Mucosa of rectum (tissue), 2 donors: ENCODE measurements at regions not wholly inside any gene's neighbourhood (a gene's known extent, or its start where the extent isn't known, plus 50 kb on each side); places are given as distances from the start of the nearest gene placed in this dataset.

Experiments used
- H3K27ac ChIP-seq, 2 donors: one replicate each; pipeline ENCODE4 v1.7.0; 2013; ENCODE audit warnings: inconsistent platforms in 2 of 2, low read depth in 2 of 2, low read length in 2 of 2
- H3K27me3 ChIP-seq, 2 donors: one replicate each; pipeline ENCODE4 v1.7.0; 2013; ENCODE audit warnings: low read length in 2 of 2; ENCODE audit not compliant: control insufficient read depth in 2 of 2, insufficient read depth in 2 of 2
- H3K36me3 ChIP-seq, 2 donors: one replicate each; pipeline ENCODE4 v1.7.0; 2013; ENCODE audit warnings: low read length in 2 of 2; ENCODE audit not compliant: control insufficient read depth in 2 of 2, insufficient read depth in 2 of 2
- H3K4me1 ChIP-seq, 2 donors: one replicate each; pipeline ENCODE4 v1.7.0; 2013; ENCODE audit warnings: low read length in 2 of 2, mild to moderate bottlenecking in 1 of 2; ENCODE audit not compliant: control insufficient read depth in 2 of 2, insufficient read depth in 2 of 2
- H3K4me3 ChIP-seq, 2 donors: one replicate each; pipeline ENCODE4 v1.7.0; 2013; ENCODE audit warnings: low read length in 2 of 2
- H3K9ac ChIP-seq, 2 donors: one replicate each; pipeline ENCODE4 v1.7.0; 2013; ENCODE audit warnings: low read length in 2 of 2, low read depth in 1 of 2, mild to moderate bottlenecking in 1 of 2
- H3K9me3 ChIP-seq, 2 donors: one replicate each; pipeline ENCODE4 v1.7.0; 2013; ENCODE audit warnings: low read length in 2 of 2; ENCODE audit not compliant: control insufficient read depth in 2 of 2
- donor health status: healthy.
- donor health status: Normal muscosa, but diverticular disease.

DNA sequence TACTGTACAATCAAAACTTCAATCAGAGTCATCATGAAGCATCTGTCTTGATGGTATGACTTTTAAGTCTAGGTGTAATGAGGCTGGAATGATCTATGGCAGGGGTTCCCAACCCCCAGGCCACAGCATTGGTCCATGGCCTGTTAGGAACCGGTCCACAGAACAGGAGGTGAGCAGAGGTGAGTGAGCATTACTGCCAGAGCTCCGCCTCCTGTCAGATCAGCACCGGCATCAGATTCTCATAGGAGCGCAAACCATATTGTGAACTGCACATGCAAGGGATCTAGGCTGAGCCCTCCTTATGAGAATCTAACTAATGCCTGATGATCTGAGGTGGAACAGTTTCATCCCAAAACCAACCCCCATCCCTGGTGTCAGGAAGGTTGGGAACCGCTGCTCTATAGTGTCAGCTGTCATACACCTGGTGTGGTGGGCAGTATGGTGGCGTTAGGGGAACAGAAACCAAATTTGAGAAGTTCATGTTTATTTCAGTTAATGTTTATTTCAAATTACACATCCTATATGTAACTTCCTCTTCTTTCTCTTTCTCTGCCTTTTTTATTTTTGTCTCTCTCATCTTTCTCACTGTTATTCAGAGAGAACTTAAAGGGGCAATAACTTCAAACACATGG lies 432.6 kb downstream of the TNS3 start:
- Histone ChIP-seq H3K36me3 (no peaks in the 10 kb centered on the region), H3K9me3 (no peaks in the 10 kb centered on the region), H3K9ac (no peak overlapping the region), H3K27me3 (peaks cover 0 to 2% of the 10 kb centered on the region in 2 donors), H3K4me3 (no peak overlapping the region), H3K27ac (no peak overlapping the region), H3K4me1 (no peaks in the 10 kb centered on the region)

DNA sequence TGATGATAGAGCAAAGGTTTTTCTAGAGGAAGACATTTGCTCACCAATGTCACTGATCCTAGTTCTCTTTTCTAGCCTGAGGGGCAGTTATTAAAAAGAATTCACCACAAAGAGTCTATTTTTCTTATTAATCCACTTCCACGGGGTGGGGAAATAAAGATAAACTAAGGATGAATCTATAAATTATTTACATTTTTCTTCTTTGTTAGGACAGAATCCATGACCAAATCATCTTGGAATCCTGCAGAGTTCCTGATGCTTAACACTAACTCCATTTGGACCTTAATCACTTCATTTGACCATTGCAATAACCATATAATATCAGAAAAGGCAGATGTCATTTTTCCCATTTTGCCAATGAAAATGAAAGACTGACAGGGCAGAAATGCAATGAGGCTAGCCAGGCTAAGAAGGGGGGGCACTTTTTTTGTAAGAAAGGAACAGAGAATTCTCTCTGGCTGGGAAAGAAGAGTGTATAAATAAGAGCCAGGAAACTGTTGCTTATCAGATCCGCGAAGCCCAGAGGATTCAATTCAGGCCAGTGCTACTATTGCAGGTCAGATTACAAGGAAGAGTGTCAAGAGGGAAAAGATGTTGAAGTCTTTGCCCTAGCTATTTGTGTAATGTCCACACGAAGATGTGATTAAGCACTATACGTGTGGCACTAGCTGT lies 433.2 kb downstream of the TNS3 start:
- Histone ChIP-seq H3K9ac (no peak overlapping the region), H3K4me3 (no peak overlapping the region), H3K9me3 (no peaks in the 10 kb centered on the region), H3K27me3 (peaks cover 0 to 2% of the 10 kb centered on the region in 2 donors), H3K4me1 (no peaks in the 10 kb centered on the region), H3K36me3 (no peaks in the 10 kb centered on the region), H3K27ac (no peak overlapping the region)

DNA sequence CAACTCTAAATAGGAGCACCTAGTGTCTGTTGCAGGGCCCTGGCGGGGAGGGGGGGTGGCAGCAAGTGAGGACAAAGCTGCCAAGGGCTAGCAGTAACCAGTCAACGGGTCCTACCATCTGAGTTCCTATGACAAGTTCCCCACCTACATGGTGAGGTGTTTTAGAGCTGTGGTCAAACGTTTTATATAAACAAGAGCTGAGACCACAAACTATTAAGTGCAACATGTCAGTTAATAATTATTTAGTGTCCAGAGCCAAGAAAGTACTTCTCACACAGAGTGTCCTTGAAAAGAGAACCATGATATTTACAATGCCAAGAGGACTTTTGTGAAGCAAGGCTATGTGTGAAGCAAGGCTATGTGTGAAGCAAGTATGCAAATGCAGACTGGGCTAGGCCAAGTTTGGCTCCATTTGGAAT lies 434.7 kb downstream of the TNS3 start:
- Histone ChIP-seq H3K4me3 (no peak overlapping the region), H3K4me1 (no peaks in the 10 kb centered on the region), H3K27me3 (peaks cover 0 to 2% of the 10 kb centered on the region in 2 donors), H3K9me3 (no peaks in the 10 kb centered on the region), H3K9ac (no peak overlapping the region), H3K27ac (no peak overlapping the region), H3K36me3 (no peaks in the 10 kb centered on the region)

DNA sequence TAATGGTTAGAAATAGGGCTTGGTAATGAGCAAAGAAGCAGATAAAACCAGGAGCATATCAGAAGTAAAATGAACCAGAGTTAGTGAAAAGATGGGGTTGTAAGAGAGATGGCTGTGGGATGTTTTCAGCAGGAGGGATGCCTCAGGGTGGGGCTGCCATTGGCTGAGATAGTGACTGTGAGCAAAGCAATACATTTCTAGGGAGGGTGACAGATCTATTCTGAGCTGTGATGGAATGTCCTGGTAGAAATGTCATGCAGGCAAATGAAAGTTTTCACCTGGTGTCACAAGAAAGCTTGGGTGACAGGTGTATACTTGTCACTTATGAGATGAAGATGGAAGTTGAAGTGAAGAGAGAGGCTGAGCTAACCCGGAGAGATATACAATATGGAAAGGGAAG lies 435.9 kb downstream of the TNS3 start:
- H3K9me3 ChIP-seq, result no peaks in the 10 kb centered on the region
- H3K4me1 ChIP-seq, result no peaks in the 10 kb centered on the region
- H3K27ac ChIP-seq, result no peak overlapping the region
- H3K9ac ChIP-seq, result no peak overlapping the region
- H3K27me3 ChIP-seq, result peaks cover 0 to 2% of the 10 kb centered on the region in 2 donors
- H3K4me3 ChIP-seq, result no peak overlapping the region
- H3K36me3 ChIP-seq, result no peaks in the 10 kb centered on the region

DNA sequence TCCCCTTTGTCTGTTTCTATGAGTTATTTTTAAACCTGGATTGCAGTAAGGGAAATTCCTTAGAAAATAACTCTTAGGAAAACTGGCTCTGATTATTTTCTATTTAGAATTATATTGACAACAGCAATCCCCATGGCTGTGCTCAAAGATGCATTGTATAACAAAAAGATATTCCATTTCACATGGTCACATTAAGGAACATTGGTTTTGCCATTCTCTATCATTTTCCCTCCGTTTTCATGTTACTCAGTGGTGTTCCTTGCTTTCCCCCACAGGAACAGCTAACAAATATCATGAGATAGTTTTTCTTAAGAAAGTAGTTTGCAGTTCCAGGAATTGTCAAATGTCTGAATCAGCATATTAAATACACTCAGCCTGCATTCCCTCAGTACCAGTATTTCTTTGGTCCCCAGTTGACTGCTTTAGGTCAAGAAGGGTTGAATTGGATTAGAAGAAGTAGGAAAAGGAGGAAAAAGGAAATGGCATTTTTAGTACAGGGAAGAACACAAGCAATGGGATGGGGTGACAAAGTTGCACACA lies 436.7 kb downstream of the TNS3 start:
- no peak overlapping the region for H3K27ac ChIP-seq
- no peaks in the 10 kb centered on the region for H3K9me3 ChIP-seq
- H3K27me3 ChIP-seq, result peaks cover 0 to 2% of the 10 kb centered on the region in 2 donors
- no peaks in the 10 kb centered on the region for H3K36me3 ChIP-seq
- no peak overlapping the region for H3K9ac ChIP-seq
- no peaks in the 10 kb centered on the region for H3K4me1 ChIP-seq
- H3K4me3 ChIP-seq, result no peak overlapping the region

DNA sequence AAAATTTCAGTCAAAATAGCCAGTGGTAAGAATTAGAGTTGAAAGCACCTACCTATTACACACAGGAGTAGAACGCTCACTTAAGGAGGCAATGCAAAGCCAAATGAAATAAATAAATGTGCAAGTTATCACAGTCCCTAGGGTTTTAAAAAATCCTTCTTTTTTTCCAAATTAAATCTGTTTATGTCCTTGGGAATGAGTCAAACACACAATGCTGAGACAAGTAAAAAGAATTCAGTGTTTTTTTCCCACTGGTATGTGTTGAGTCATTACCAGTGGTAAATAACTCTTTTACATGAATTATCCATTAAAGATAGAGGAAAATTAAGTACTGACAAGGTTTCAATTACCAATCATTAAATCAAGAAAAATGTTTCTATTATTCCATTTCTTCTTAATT lies 438.6 kb downstream of the TNS3 start:
- Histone ChIP-seq H3K4me1 (no peaks in the 10 kb centered on the region), H3K27me3 (no peaks in the 10 kb centered on the region), H3K36me3 (no peaks in the 10 kb centered on the region), H3K9ac (no peak overlapping the region), H3K27ac (no peak overlapping the region), H3K9me3 (no peaks in the 10 kb centered on the region), H3K4me3 (no peak overlapping the region)

DNA sequence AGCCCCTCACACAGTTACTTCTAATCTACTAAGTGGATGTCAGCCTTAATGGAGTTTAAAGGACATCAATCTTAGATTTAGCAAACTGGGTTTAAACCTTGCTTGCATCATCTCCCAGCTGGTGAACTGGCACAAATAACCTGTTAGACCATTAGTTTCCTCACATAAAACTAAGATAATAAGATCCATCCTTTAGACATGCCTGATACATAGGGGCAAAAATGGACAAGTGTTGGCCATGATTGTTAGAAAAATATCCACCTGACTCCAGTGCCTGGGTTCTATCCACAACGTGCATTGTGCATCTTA lies 439.1 kb downstream of the TNS3 start:
- Histone ChIP-seq H3K9me3 (no peaks in the 10 kb centered on the region), H3K27me3 (no peaks in the 10 kb centered on the region), H3K27ac (no peak overlapping the region)

DNA sequence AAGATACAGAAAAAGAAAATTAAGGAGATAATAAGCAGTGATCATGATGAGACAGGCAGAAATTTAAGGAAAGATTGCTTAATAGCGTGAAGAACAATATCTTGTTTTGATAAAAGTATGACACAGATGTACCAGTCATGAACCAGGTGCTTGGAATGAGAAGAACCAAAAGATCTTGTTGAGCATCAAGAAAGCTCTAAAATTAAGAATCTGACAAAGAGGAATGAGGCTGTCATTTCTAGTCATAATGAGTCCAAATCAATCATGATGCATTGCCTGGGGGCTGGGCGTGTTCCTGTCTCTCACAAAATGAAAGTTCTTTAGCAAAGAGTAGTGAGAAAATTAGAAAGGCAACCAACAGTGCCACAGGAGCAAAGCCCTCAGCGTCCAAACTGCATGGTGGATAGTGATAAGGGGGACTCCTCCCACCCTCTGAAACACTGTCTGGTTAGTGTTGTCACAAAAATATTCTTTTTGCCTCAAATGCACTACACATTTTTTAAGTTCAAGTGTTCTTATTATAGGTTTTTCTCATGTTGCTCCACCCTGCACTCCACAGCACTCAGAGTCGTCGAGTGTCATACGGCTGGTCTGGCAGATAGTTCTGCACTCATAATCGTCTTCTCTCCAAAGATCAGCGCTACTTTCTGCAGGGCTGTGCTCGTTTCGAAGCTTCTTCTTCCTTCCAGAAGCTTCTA lies 439.6 kb downstream of the TNS3 start:
- H3K4me3 ChIP-seq, result no peak overlapping the region

More for the DNA sequence above, 439.1 kb downstream of the TNS3 start:
- Histone ChIP-seq H3K9ac (no peak overlapping the region), H3K36me3 (no peaks in the 10 kb centered on the region), H3K4me1 (no peaks in the 10 kb centered on the region), H3K4me3 (no peak overlapping the region)

DNA sequence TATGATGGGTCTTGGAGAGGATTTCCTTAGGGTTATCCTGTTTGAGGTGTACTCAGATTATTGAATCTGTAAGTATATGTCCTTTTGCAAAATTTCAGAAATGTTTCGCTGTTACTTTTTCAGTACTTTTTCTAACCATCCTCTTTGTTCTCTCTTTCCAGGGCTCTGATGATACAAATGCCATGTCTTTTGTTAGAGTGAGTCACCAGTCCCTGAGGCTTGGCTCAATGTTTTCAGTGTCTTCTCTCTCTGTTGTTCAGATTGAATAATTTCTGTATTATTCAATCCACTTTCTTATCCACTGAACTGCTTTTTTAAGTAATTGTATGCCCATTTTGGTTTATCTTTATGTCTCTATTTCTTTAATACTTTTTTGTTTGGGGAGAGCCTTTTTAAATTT lies 449.4 kb downstream of the TNS3 start:
- H3K36me3 ChIP-seq, result no peaks in the 10 kb centered on the region
- H3K9me3 ChIP-seq, result no peaks in the 10 kb centered on the region
- no peak overlapping the region for H3K9ac ChIP-seq
- no peaks in the 10 kb centered on the region for H3K4me1 ChIP-seq
- H3K27ac ChIP-seq, result no peak overlapping the region
- H3K4me3 ChIP-seq, result no peak overlapping the region
- H3K27me3 ChIP-seq, result no peaks in the 10 kb centered on the region

More for the DNA sequence above, 439.6 kb downstream of the TNS3 start:
- Histone ChIP-seq H3K9me3 (no peaks in the 10 kb centered on the region), H3K4me1 (no peaks in the 10 kb centered on the region), H3K27ac (no peak overlapping the region), H3K9ac (no peak overlapping the region), H3K36me3 (no peaks in the 10 kb centered on the region), H3K27me3 (no peaks in the 10 kb centered on the region)

DNA sequence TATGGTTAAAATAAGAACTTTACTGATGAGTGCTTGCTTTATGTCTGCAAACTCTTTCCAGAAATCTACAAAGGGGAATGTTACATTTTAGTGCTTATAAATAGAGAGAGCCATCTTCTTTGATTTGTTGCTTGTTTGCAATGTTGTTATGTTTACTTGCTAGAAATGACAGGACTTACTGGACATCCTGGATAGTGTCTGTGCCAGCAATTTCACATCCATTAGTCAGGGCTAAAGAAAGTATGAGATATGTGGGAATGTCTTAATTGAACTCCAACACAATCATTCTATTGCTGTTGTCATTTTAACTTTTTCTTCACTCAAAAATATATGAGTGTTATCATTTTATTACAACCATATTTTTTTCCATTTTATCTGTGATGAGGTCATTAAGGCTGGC lies 453.2 kb downstream of the TNS3 start:
- no peak overlapping the region for H3K9ac ChIP-seq
- no peaks in the 10 kb centered on the region for H3K27me3 ChIP-seq
- no peaks in the 10 kb centered on the region for H3K36me3 ChIP-seq
- no peaks in the 10 kb centered on the region for H3K4me1 ChIP-seq
- H3K27ac ChIP-seq, result no peak overlapping the region
- H3K4me3 ChIP-seq, result no peak overlapping the region
- no peaks in the 10 kb centered on the region for H3K9me3 ChIP-seq
